ENCODE measurements at regions not wholly inside any gene's neighbourhood (a gene's known extent, or its start where the extent isn't known, plus 50 kb on each side); places are given as distances from the start of the nearest gene placed in this dataset.

DNA sequence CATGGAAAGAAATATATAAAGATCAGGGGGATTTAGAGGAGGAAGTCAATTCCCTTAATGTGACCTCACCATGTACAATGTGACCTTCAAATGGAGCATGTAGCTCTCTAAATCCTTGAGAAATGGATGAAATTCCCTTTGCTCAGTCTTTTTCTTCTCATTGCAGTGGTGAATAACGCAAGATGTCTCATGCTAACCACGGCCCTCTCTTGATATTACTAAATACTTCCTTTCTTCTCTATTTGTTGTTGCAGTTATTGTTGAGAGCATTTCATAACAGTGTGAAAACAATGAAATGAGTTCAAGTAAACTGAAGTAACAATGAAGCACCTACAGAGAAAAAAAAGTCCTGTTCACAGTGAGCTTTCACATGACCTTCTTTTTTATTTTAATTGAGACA lies 55.6 kb downstream of the ZNF281 start:
- no peak for DNase-seq (ENCODE audit: low read depth)

GRCh38 chr1:200353232-200353631 lies 56.6 kb downstream of the ZNF281 start:
- no peak for DNase-seq (ENCODE audit: low read depth)

DNA sequence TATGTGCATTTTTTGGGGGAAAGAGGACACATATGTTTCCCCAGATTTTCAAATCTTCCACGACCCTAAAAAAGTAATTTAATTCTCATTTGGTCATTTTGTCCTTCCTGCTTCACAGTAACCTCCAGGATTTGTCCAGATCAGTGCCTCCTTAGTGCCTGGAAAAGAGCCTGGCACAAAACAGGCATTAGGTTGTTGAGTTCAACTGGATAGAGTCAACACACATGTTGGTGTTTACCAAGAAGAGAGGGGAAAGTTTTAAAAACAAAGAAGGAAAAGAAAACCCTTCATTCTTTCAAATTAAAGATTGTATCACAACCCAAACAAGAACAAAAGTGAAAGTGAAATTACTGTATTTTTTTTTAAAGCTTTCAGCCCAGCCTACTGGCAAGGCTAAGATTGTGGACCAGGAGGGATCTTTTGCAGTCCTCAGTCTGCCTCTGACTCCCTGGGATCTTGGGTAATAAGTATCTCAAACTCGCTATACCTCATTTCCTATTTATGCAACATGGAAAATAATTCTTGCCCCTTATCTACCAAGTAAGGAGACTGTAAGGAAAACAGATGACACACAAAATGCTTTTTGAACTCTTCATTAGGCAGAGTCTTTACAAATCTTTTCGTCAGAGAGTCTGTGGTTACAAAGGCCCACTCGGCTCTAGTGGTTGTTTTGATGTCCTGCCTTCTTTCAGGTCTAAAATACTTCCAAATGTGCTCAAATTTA lies 57.8 kb downstream of the ZNF281 start:
- peak; percentile 1 for DNase-seq (ENCODE audit: low read depth)

DNA sequence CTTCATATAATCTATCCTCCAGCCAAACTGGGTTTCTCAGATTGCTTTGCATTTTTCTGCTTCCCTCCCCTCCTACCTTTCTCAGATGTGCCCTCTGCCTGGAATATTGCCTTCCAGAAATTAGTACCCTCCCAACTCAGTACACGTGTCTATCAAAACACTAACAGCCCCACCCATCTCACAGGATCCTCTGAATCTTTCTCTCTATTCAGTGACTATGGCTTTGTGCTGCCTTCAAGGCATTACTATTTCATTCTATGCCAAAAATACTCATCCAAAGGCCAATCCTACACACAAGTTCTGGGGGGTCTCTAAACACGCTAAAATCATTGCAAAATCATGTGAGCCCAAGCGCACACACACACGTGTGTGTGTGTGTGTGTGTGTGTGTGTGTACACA lies 58.4 kb downstream of the ZNF281 start:
- DNase-seq (ENCODE audit: low read depth), result no peak

DNA sequence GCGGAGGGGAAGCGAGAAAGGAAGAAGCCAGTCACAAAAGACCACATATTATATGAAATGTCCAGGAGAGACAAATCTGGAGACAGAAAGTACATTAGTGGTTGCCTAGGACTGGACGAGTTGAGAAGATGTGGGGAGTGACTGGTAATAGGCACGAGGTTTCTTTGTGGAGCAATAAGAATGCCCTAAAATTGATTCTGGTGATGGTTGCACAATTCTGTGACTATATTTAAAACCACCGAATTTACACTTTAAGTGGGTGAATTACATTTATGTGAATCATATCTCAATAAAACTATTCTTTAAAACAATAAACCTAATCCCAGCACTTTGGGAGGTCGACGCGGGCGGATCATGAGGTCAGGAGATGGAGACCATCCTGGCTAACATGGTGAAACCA lies 63.1 kb downstream of the ZNF281 start:
- DNase-seq (ENCODE audit: low read depth), result no peak

- no peak for DNase-seq (ENCODE audit: low read depth)
Observed at GRCh38 chr1:200345520-200345919, 64.3 kb downstream of the ZNF281 start.

GRCh38 chr1:200343874-200344273 lies 66.0 kb downstream of the ZNF281 start:
- no peak for DNase-seq (ENCODE audit: low read depth)

- no peak for DNase-seq (ENCODE audit: low read depth)
Observed at GRCh38 chr1:200342511-200343311, 67.1 kb downstream of the ZNF281 start.

- DNase-seq (ENCODE audit: low read depth), result no peak
Observed at GRCh38 chr1:200338451-200338850, 71.4 kb downstream of the ZNF281 start.

- DNase-seq (ENCODE audit: low read depth), result no peak
Observed at GRCh38 chr1:200337831-200338230, 72.0 kb downstream of the ZNF281 start.

DNA sequence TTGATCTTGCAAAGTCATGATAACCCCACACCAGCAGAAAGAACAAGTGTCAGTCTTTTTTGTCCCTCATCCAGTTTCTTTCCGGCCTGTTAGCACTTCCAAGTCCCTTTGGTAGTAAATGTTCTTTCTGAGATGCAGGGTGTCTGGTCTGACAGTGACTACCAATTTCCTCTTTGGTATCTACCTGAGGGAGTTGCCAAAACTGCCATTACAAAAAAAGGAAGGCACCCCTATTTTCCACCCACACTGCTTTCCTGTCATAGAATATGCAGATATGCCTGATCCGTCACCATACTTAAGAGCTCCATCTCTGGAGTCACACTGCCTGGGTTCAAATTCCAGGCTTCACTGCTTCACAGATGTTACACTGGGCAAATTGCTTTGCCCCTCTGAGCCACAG lies 72.4 kb downstream of the ZNF281 start:
- no peak for DNase-seq (ENCODE audit: low read depth)

DNA sequence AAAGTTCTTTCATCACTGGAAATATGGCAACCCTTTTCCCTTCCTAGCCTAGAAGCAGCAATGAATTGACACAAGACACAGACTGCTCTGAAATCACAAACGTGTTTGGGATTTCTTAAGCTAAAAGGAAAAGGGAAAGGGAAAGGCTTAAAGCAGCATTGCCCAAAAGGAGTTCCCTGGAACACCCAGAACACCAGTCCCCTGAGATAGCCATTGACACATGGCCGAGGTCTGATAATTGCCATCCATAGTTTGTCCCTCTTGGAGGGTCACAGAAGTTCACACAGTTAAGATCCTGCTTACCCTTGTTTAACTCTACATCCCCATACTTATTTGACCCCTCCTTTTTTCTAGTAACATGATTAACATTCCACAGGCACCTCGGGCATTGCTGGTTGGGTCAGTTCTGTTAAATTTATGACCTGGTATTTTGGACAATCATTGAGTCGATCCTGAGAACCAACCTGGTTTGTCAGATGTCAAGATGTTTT lies 72.9 kb downstream of the ZNF281 start:
- DNase-seq (ENCODE audit: low read depth), result no peak

DNA sequence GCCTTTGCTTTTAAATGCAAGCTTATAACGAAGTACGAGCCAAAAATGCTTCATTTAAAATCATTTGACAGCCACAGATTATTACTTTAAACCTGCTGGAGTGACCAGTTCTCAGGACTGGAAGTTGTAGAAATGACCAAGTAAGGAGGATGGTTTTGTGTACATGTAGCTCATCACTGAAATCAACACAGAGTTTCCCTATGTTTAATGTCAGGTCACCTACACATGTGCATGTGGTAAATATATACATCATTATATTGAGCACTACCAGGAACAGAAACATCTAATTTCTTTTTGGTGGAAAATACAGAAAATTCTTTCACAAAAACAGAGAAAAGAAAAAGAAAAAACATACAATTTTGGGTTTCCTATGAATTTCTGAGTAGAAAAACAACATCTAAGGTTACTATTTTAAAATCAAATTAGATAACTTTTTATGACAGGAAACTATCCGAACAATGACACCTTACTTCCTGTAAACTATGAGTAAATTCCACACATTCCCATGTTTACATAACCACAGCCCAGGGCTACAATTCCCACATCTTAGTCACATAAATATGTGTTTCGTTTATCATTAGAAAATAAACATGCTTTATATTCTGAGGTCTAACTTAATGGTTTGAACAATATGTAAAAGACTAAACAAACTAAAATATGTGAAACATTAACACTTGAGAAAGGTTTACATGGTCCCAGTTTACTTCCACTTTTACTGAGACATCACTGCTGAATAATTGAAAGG lies 73.6 kb downstream of the ZNF281 start:
- DNase-seq (ENCODE audit: low read depth), result no peak

- no peak for DNase-seq (ENCODE audit: low read depth)
Observed at GRCh38 chr1:200334661-200335256, 75.1 kb downstream of the ZNF281 start.

DNA sequence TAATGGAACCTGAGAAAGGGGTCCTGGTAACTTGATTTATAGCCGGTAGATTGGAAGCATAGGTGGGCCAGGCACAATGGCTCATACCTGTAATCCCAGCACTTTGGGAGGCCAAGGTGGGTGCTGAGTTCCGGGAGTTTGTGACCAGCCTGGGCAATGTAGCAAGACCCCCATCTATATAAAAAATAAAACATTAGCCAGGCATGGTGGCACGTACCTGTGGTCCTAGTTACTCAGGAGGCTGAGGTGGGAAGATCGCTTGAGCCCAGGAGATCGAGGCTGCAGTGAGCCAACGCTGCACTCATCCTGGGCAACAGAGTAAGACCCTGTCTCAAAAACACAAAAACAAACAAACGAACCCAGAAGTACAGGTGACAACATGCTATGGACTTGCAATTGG lies 76.5 kb downstream of the ZNF281 start:
- no peak for DNase-seq (ENCODE audit: low read depth)

GRCh38 chr1:200332716-200333115 lies 77.1 kb downstream of the ZNF281 start:
- no peak for DNase-seq (ENCODE audit: low read depth)

GRCh38 chr1:200330741-200331428 lies 79.0 kb downstream of the ZNF281 start:
- no peak for DNase-seq (ENCODE audit: low read depth)

DNA sequence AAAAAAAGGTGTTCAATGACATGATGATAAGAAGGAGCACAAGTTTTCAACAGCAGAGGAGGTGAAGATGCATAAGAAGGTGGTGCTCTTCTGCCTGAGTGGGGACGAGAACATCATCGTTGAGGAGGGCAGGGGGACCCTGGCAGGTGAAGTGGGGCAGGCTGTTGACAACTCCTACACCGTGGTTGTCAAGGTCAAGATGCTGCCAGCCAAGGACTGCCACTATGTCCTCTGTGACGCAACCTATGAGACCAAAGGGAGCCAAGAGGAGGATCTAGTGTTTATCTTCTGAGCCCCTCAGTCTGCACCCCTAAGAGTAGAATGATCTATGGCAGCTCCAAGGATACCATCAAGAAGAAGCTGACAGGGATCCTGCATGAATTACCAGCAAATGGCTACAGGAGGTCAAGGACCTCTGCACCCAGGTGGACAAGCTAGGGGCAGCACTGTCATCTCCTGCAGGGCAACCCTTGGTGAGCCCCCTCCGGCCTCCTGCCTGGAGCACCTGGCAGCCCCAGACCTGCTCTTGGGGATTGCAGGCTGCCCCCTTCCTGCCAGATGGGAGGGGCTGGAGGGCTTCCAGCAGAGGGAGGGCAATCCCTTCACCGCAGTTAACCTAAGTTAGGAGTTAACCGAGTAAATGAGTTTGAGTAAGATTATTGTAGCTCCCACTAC lies 80.5 kb downstream of the ZNF281 start:
- DNase-seq (ENCODE audit: low read depth), result no peak

- DNase-seq (ENCODE audit: low read depth), result no peak
Observed at GRCh38 chr1:200328379-200328778, 81.5 kb downstream of the ZNF281 start.

- DNase-seq (ENCODE audit: low read depth), result no peak
Observed at GRCh38 chr1:200323856-200324400, 85.9 kb downstream of the ZNF281 start.

- no peak for DNase-seq (ENCODE audit: low read depth)
Observed at GRCh38 chr1:200319148-200319547, 90.7 kb downstream of the ZNF281 start.
